A172 (cell line): ENCODE measurements at regions not wholly inside any gene's neighbourhood (a gene's known extent, or its start where the extent isn't known, plus 50 kb on each side); places are given as distances from the start of the nearest gene placed in this dataset.
A peak's percentile ranks its signal among the peaks of the same experiment; 100 is the strongest.

Experiments used
- DNase-seq: peaks from one replicate; pipeline ENCODE4 v3.0.0-alpha.2; 2015; ENCODE audit warnings: low spot score

- peak; percentile 32 for DNase-seq
Measured at GRCh38 chr15:66832664-66833063, 130.6 kb downstream of the SMAD6 start.

- DNase-seq, result no peak
Measured at GRCh38 chr15:66833371-66833770, 131.3 kb downstream of the SMAD6 start.

GRCh38 chr15:66833803-66834202, 131.8 kb downstream of the SMAD6 start:
- DNase-seq, result no peak

GRCh38 chr15:66834881-66835878, 133.1 kb downstream of the SMAD6 start:
- DNase-seq, result peak; percentile 83

GRCh38 chr15:66836231-66837030, 134.4 kb downstream of the SMAD6 start:
- DNase-seq, result no peak

- DNase-seq, result no peak
Measured at GRCh38 chr15:66838202-66838601, 136.2 kb downstream of the SMAD6 start.

GRCh38 chr15:66838671-66839239, 136.7 kb downstream of the SMAD6 start:
- DNase-seq, result peak; percentile 48

GRCh38 chr15:66839506-66840112, 137.6 kb downstream of the SMAD6 start:
- no peak for DNase-seq

GRCh38 chr15:66840615-66841390, 138.8 kb downstream of the SMAD6 start:
- no peak for DNase-seq

- peak; percentile 86 for DNase-seq
Measured at GRCh38 chr15:66841953-66842681, 140.1 kb downstream of the SMAD6 start.

GRCh38 chr15:66842710-66843441, 140.8 kb downstream of the SMAD6 start:
- peak; percentile 53 for DNase-seq

- no peak for DNase-seq
Measured at GRCh38 chr15:66843581-66843980, 141.5 kb downstream of the SMAD6 start.

- DNase-seq, result no peak
Measured at GRCh38 chr15:66844041-66844746, 142.2 kb downstream of the SMAD6 start.

GRCh38 chr15:66844747-66845145, 142.7 kb downstream of the SMAD6 start:
- DNase-seq, result no peak

GRCh38 chr15:66845266-66845785, 143.3 kb downstream of the SMAD6 start:
- no peak for DNase-seq

GRCh38 chr15:66846031-66846430, 144.0 kb downstream of the SMAD6 start:
- DNase-seq, result no peak

- DNase-seq, result no peak
Measured at GRCh38 chr15:66846811-66847210, 144.8 kb downstream of the SMAD6 start.

GRCh38 chr15:66847565-66847991, 145.5 kb downstream of the SMAD6 start:
- no peak for DNase-seq

- DNase-seq, result no peak
Measured at GRCh38 chr15:66848116-66848515, 146.1 kb downstream of the SMAD6 start.
